ENCODE measurements at regions not wholly inside any gene's neighbourhood (a gene's known extent, or its start where the extent isn't known, plus 50 kb on each side); places are given as distances from the start of the nearest gene placed in this dataset.

- TF ChIP-seq KIAA2018 (CRISPR knock-in tag; IDR thresholded peaks at IDR 0.05; ENCODE audit: borderline replicate concordance) (no peak), ZNF749 (CRISPR knock-in tag; IDR thresholded peaks at IDR 0.05; ENCODE audit: borderline replicate concordance) (no peak)
Measured at GRCh38 chr7:12030116-12030515, 181.0 kb upstream of the TMEM106B start (continued).

- Histone ChIP-seq H3K9me3 (ENCODE audit: low read length) (no peaks in the 10 kb centered on the region), H3K36me3 (replicated peaks in 1 of 2; ENCODE audit: control insufficient read depth in 1 of 2, insufficient read depth in 2 of 2, low read length in 2 of 2) (no peaks in the 10 kb centered on the region), H3K4me3 (replicated peaks in 1 of 3; ENCODE audit: insufficient read depth in 1 of 3, low read depth in 2 of 3, low read length in 3 of 3) (no peak overlapping the region), H4K20me1 (ENCODE audit: insufficient read depth, low read length) (no peaks in the 10 kb centered on the region), H2AFZ (ENCODE audit: low read length) (no peak overlapping the region), H3K79me2 (ENCODE audit: insufficient read depth, low read length) (no peaks in the 10 kb centered on the region), H3K9ac (ENCODE audit: insufficient read depth, low read depth, low read length) (no peak overlapping the region), H3K4me2 (ENCODE audit: low read depth, low read length) (no peak overlapping the region), H3K27ac (ENCODE audit: extremely low read length, insufficient read depth, low read length) (no peak overlapping the region), H3K27me3 (ENCODE audit: control insufficient read depth in 1 of 2, insufficient read depth in 2 of 2, low read length in 2 of 2) (no peaks in the 10 kb centered on the region), H3K4me1 (ENCODE audit: insufficient read depth, low read length) (no peaks in the 10 kb centered on the region)
- 11% methylated on average over 1 of the region's 1 CpG for WGBS (ENCODE audit: low lambda C conversion rate)
- BruUV-seq (replicated peaks) = no TSS peak
- in situ Hi-C loops (cut with HindIII; ENCODE audit: extremely low pct_ligation_motif_present, low pct_unique_long_range_greater_than_20kb) = no loop called here
- no peak for ATAC-seq
- no peak for DNase-seq (ENCODE audit: low spot score)
- intact Hi-C loops (cut with micrococcal nuclease; ENCODE audit: unreplicated experiment) = no loop called here
- no peak for FAIRE-seq
- POLR2A ChIA-PET = no interaction called here
- CTCF ChIA-PET (ENCODE audit: low intra/inter-chr PET ratio, low total read pairs) = no interaction called here
- TF ChIP-seq ZNF883 (CRISPR knock-in tag; IDR thresholded peaks at IDR 0.05; ENCODE audit: not compliant biosample characterization) = no peak
- TF ChIP-seq ZNF672 (CRISPR knock-in tag; IDR thresholded peaks at IDR 0.05) = no peak
- TF ChIP-seq ZSCAN30 (CRISPR knock-in tag; IDR thresholded peaks at IDR 0.05) = no peak
- no peak for TF ChIP-seq HNRNPH1 (optimal IDR thresholded peaks at IDR 0.05; ENCODE audit: low read depth, low read length)
- TF ChIP-seq ZNF574 (CRISPR knock-in tag; IDR thresholded peaks at IDR 0.05) = no peak
- TF ChIP-seq MAFG (CRISPR knock-in tag; IDR thresholded peaks at IDR 0.05) = no peak
- TF ChIP-seq ZNF30 (CRISPR knock-in tag; IDR thresholded peaks at IDR 0.05) = no peak
- TF ChIP-seq E2F2 (CRISPR knock-in tag; IDR thresholded peaks at IDR 0.05; ENCODE audit: borderline replicate concordance) = no peak
- no peak for TF ChIP-seq ZNF136 (CRISPR knock-in tag; IDR thresholded peaks at IDR 0.05; ENCODE audit: low read depth)
Measured at GRCh38 chr7:12031186-12031585, 179.9 kb upstream of the TMEM106B start.

Data from HepG2 (cell line).